Gastrocnemius medialis (tissue), 4 donors: ENCODE measurements at regions not wholly inside any gene's neighbourhood (a gene's known extent, or its start where the extent isn't known, plus 50 kb on each side); places are given as distances from the start of the nearest gene placed in this dataset.

ENCODE experiments used
- POLR2A ChIP-seq, 2 donors: fragments of 450-650 bp; IDR thresholded peaks; one replicate each; pipeline ENCODE4 v1.6.1; 2017; ENCODE audit warnings: antibody characterized with exemption in 2 of 2, mild to moderate bottlenecking in 2 of 2, moderate library complexity in 2 of 2
- TF ChIP-seq, protein P1 (sequence below), 5 experiments: fragments of 450-650 bp in 3 of 5; fragments of 200-600 bp in 2 of 5; sonication (generic) in 2 of 5; IDR thresholded peaks in 4 of 5; conservative IDR thresholded peaks in 1 of 5; 1 replicate in 4 of 5; 2 replicates in 1 of 5; pipeline ENCODE4 v1.5.1; 2016 to 2019; ENCODE audit warnings: antibody characterized with exemption in 5 of 5, mild to moderate bottlenecking in 3 of 5, moderate library complexity in 3 of 5

DNA sequence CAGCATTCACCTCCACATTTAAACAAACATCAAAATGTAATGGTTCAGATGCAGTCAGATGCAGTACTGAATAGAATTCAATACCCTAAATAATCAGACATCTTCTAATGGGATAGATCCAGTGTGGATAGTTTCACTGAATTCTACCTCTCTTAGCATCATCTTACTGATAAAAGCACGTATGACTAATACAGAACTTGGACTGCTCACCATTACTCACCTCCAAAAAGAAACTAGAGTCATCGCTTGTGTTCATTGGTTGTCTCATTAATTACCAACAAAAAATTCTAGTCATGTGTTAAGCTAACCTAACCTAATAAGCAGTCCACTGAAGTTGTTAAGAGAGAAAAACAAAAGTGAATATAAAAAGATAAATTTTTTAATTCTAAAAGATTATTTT, 165.9 kb upstream of the IRAK1BP1 start:
- TF ChIP-seq, protein P1, sequence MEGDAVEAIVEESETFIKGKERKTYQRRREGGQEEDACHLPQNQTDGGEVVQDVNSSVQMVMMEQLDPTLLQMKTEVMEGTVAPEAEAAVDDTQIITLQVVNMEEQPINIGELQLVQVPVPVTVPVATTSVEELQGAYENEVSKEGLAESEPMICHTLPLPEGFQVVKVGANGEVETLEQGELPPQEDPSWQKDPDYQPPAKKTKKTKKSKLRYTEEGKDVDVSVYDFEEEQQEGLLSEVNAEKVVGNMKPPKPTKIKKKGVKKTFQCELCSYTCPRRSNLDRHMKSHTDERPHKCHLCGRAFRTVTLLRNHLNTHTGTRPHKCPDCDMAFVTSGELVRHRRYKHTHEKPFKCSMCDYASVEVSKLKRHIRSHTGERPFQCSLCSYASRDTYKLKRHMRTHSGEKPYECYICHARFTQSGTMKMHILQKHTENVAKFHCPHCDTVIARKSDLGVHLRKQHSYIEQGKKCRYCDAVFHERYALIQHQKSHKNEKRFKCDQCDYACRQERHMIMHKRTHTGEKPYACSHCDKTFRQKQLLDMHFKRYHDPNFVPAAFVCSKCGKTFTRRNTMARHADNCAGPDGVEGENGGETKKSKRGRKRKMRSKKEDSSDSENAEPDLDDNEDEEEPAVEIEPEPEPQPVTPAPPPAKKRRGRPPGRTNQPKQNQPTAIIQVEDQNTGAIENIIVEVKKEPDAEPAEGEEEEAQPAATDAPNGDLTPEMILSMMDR (IDR thresholded peaks at IDR 0.05 in 4 of 5, conservative IDR thresholded peaks at IDR 0.05 in 1 of 5): no peak
- TF ChIP-seq POLR2A (IDR thresholded peaks at IDR 0.05): no peak
